DMS114 treated with DMSO at 0.1 percent for 48 hours (cell line): ENCODE measurements at regions not wholly inside any gene's neighbourhood (a gene's known extent, or its start where the extent isn't known, plus 50 kb on each side); places are given as distances from the start of the nearest gene placed in this dataset.

Source experiments
- DNase-seq: peaks from one replicate; lab custom pipeline; 2025; ENCODE audit not compliant: unreplicated experiment; lab: John Stamatoyannopoulos, UW

DNA sequence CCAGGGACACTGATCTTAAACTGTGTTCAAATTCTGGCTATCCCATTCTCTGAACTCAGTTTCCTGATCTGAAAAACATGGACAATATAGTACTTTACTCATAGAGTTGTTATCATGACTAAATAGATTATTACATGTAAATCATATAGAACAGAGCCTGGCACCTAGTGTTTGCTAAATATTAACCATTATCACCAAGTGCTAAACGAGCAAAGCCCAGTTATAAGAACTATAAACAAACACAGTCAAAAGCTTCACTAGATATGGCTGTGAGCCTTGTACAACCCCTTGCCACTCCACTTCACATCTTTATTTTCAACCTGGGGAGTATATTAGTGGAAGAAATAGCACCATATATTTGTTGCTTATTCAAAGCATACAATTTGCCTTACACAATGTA lies 338.9 kb upstream of the CADM1 start:
- no peak for DNase-seq

DNA sequence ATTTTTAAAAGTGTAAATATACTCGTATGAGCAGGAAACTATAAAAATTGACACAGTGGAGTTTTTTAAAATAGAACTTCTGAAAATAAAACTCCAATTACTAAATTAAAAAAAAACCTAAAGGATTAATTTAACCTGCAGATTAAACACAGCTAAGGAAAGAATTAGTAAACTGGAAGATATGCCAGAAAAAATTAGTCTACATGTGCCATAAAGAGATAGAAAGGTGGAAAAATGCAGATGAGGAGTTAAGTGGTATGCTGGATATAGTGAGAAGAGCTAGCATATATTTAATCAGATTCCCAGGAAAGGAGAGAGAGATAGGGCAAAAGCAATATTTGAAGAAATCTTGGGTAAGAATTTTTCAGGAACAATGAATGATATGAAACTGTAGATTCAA lies 315.8 kb upstream of the CADM1 start:
- DNase-seq: no peak

DNA sequence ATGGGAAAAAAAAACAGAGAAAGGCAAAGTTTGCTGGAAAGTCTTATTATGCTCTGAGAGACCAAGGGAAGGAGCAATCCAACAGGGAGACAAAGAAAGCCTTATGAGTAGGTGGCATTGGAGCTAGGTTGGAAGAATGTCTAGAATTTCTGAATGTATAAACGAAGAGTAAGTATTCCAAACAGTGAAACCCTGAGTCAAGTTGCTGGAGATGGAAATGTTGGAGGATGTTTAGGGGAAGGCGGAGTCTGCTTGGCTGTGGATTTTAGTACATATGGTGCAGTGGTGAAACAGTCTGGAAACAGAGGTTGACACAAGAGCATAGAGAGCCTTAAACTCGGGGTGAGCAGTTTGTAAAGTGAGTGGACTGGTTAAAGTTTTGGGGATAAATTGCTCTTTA lies 314.8 kb upstream of the CADM1 start:
- no peak for DNase-seq

DNA sequence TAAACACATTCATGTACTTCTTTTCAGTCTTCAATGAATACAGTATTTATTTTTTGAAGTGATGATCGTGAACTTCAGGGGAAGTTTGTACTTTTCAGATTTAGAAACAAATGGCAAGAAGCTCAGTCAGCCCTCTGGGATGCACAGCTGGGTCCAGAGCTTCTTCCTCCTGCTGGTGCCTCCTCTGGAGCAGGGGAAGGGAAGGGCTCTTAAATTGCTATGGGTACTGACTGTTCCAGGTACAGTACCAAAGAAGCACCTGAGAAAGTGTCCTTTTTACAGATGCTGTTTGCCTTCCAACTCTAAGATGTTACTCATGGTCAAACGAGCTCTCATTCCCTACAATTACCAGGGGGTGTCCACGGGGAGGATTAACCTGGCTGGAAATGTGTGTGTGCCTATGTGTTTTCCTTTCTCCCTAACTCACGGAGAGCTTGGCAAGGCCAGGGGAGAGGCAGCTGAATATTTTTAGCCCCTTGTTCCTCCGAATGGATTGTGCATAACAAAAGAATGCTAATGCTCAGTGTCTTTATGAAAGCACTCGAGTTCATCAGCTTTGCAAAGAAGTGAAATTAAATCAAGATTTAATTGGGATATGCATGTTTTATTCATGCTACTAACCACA lies 313.7 kb upstream of the CADM1 start:
- DNase-seq: no peak

DNA sequence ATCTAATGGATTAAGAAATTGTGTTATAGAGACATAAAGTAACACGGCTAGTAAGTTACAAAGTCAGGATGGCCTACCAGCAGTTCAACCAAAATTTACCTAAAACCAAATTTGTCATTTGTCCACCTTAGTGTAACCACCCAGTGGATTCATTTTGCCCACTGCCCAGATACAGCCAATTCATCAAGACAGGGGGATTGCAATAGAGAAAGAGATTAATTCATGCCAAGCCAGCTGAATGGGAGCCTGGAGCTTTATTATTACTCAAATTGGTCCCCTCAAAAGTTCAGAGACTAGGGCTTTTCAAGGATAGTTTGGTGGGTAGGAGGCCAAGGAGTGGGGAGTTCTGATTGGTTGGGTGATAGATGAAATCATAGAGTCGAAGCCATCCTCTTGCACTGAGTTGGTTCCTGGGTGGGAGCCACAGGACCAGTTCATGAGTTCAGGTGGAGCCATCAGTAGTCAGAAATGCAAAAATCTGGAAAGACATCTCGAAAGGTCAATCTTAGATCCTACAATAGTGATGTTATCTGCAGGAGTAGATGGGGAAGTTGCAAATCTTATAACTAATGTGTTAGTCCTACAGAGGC lies 304.2 kb upstream of the CADM1 start:
- no peak for DNase-seq

DNA sequence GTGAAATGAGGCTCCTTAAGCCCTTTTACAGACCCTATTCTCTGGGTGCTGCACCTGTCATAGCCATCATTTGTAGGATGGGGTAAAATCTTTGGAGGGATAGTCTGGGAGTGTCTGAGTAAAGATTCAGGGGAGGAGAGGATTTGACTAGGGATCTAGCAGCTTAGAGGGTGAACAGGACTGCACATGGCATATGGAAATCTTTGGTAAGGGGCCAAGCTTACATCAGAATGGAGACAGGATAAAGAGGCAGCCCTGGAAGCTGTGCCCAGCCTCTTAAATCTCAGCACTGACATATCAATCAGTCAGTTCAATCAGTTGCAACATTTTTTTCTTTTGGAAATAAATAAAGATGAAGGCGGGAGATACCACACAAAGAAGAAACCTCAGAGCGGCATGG lies 301.8 kb upstream of the CADM1 start:
- DNase-seq: no peak

DNA sequence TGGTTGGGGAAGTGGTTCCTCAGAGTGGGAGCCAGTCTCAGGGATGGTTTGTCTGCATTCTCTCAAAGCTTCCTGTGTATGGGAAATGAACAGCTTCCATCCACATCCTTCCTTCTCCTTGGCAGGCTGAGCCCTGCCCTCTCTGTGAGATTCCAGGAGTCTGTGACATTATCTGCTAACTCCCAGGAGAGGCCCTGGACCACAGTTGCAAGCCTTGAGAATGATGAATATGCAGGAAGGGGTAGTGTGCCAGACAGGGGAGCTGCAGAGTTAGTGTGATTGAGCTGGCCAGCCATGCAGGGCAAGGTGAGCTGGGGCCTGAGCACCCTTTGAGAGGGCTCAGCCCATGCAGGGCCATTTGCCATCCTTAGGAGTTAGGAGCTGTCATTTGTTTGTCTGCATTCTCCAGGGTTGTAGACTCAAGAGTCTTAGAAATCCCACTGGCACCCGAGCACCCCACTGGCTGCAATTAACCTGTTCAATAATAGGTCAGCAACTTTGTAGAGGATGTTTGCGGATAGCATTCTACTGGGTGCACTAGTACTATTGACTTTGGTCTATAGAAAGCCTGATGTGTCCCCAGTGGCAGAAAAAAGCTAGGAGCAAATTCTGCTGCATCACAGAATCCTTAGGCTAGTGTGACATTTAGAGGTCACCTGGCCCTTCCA lies 299.0 kb upstream of the CADM1 start:
- no peak for DNase-seq

DNA sequence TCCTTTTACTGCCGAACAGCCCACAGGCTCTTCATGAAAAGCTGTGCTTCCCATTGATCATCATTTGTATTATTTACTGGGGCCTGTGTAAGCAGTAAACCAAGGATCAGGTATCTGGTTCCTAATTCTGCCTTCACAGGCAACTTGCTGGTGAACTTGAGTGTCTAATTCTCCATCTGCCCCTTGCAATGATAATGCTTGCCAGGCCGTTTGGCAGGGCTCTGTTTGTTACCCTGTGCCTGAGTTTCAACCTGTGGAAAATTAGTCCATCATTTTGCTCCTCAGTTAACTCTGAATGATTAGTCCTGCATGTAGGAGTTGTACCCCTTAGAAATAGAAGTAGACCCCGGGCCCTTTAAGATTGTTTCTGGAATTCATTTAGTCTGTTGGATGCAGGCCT lies 298.4 kb upstream of the CADM1 start:
- DNase-seq: no peak

DNA sequence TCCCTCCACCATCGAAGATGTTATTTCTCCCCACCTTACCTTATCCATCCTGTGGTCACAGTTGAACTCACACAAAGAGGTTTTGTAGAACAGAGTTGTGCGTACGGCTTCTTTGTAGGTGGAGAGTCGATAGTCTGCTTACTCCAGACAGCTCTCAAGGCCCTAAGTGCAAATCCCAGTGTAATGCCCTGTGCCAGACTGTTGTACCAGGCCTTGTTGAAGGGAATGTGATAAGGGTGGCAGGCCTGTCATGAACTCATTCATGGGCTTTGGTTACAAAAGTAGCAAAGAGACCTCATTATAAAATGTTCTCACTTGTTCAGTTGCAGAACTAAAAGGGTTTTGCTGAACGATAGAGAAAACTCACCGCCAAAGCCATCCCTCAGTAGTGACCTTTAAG lies 288.7 kb upstream of the CADM1 start:
- no peak for DNase-seq

DNA sequence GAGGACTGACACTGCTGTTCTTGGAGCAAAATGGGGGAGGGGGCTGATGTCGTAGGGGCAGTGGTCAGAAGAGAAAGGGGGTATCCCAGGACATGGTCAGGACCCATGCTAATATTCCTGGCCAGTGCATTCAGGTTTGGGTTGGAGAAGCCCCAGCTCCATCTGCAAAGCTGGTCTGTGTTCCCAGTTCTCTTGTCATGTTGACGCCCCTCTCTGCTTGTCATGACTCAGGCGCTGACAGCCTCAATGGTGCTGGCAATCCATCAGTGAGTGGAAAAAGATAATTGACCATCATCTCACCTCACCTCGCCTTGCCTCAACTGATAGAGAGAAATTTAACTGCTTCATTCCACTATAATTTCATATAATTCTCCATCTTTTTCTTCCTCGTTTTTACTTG lies 283.1 kb upstream of the CADM1 start:
- no peak for DNase-seq

DNA sequence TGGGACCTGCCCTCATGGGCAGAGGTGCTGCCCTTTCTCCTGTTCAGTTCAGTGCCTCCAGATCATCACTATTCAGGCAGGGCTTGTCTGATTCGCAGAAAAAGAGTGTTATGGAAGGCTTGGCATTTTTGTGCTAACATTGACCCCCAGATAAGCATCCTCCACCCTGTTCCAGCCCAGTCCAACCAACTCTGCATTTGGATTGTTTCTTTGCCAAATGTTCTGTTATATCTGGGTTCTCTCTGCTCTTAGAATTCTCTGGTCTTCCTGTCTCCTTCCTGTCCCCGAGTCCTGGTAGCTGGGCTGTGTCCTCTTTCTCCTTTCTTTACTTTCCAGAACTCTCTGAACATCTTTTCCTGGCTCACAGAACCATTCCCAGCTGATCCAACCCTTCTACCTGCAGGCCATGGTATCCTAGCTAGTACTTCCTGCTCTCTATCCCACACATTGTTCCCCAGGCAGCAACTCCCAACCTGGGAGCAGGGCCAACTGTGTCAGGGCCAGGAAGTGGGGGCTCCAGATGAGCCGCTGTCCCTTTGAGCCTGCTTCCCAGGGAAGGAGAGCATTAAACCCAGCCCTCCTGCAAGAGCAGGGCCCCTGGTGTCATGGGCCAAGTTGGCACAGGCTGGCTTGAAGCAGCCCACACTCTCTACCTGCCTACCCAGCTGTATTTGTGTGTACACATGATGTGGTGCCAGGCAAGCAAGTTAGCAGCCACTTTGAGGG lies 280.7 kb upstream of the CADM1 start:
- DNase-seq: no peak

DNA sequence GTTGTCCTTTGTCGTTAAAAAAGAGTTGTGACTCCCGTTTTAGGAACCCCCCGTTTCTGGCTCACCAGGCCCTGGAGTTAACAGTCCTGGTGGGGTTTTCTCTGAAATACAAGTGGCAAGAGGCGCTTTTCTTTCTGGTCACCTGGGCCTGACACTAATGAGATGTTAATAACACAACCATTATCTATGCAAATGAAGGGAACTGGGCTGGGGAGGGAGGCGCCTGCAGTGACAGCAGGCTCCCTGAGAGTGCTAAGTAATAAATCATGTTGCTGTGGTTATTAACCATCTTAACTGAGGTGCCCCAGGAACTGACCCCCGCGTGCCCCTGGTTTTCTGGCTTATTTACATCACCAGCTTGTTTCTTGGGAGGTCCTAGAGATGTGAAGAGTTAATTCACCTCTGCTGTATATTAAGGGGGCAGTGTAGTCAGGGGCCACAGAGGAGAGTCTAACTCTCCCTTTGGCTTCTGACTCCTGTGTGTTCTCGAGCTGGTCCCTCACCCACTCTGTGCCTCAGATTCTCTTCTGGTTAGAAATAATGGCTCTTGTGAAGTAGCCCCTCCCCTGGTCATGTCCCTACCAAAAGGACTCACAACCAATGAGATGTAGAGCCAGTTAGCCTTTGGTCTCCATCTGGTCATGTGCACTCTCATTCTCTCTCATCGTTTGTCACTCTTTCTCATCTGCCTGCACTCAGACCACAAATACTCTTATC lies 276.6 kb upstream of the CADM1 start:
- no peak for DNase-seq

DNA sequence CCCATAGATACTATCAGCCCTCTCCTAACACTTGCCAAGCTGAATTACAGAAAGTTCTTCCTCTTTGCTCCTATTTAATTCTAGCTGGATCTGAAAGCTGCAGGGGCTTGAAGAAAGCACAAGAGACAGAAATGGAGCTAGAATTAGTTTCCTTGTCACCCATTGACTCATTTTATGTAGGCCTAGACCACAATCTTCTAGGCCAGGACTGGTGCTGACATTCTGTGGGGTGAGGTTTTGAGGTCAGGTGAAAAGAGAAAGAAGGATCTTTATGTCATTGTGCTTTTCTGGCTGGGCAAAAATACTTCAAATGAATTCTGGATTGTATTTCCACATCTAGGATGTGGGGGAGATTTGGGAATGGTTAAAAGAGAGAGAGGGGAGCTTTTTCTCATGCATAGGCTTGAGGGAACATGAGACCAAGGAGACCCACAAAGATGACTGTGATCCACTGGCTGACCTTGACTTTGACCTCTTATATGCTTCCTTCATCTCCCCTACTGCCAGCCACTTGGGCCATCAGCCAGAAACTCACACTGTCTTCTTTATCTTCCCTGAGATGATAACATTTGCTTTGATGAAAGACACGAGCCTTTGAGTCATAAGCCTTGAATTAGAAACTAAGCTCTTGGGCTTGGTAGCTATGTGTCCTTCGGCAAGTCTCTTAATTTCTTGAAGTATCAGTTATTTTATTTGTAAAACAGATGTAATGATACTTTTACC lies 274.9 kb upstream of the CADM1 start:
- no peak for DNase-seq

DNA sequence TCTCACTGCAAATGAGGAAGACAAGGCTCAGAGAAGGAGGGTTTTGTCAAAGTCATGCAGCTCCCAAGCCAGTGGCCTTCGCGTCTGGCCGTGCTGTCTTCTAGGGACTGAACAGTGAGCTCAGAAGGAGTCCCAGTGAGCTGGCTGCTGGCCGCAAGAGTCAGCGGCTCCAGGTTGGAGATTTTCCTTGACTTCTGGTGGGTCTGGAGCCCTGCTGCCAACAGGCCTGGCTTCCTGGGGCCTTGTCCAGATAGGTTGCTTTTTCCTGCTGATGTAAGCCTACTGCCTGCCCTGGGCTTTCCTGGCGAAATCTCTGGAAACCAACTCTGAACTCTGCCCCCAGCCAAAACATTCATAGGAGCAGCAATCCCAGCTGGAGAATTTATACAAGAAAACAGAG lies 272.7 kb upstream of the CADM1 start:
- no peak for DNase-seq

DNA sequence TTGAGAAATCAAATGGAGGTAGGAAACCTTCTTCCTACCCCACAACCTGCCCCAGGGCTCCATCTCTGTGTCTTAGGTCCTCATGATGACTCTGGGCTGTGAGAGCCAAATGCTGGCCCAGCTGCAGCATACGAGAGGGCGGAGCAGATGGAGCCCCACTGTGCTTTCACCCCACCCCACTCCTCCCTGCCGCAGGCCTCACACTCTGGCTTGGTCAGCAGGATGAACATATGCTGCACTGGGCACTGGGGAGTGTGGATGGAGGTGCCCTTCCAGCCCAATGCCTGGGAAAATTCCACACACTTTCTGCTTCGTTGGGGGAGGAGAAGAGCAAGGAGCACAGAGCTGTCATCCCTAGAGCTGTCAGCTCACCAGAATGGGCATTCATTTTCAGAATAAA lies 271.6 kb upstream of the CADM1 start:
- DNase-seq: no peak

DNA sequence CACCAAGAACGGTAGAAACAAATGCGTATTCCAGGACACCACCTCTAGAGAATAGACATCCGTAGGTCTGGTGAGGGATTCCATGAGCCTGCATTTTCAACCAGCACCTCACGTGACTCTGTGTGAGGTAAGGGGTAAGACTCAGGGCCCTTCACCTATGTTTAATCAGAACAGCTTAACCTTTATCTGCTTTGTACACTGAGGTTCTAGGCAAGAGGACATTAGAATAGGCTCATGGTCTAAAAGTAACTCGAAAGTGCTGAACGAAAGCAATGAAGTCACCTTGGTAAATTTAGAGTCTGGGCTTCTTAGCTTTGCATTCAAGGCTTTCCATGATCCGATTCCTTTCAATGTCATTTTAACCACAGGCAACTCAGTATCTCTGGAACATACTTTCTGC lies 270.5 kb upstream of the CADM1 start:
- DNase-seq: no peak

DNA sequence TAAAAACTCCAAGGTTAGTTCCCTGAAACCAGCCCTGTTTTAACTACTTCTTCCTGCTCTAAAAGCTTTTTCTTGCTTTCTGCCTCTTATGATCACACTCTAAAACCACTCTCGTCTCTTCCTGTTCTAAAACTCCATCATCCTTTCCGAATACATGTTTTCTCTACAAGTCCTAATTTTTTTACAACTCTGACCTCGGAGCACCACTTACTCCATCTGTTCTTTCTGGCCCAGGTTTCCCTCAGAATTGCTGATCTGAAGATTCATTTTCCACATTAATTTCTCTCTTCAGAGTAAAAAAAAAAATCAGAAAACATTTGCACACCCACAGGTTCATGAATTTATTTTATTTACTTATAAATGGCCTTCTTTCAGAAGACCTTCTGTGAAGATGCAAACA lies 265.7 kb upstream of the CADM1 start:
- no peak for DNase-seq

DNA sequence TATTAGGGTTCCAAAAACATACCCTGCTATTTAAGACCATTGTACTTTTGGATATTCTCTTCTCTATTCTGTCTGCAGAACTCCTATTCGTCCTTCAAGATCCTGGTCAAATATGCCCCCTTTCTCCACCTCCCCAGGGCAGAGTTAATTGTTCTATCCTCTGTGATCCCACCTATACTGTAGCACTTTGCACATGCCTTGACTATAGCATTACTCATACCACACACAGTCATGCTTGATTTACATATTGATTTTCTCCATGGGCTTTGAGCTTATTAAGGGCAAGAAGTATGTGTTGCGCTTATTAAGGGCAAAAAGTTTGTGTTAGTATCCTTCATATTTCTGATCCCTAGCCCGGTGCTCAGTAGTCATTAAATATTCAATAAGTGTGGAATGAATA lies 263.7 kb upstream of the CADM1 start:
- DNase-seq: no peak

DNA sequence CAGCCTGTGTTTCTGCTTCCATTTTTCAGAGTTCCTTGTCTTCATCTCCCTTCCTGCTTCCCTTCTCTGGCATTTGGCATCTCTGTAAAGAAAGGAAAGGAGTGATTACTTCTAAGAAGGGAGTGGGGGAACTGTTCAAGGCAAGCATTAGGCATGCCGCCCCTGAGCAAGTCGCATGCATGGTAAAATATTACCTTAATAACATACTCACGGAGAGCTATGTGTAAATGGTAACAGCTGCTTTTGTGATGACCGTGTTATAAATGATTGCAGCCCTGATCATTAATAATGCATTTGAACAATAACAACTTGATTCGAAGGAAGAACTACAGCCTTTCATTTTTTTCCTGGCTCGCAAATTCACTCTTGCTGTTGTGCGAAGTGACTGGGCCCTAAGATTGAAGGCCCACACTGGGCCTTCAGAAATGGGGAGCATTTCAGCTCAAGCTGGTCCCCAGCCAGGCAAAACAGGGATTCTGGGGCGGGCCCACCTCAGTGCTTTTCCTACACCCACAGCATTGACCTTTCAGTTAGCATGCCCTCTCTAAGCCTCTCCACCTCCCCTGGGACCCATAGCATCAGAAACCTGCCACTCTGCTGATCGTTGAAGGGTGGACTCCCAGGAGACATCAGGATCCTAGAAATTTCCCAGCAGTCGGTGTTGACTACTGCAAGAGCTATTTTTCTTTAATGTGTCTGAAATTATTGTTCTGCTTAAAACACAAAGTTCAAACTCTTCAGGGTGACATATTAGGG lies 263.0 kb upstream of the CADM1 start:
- DNase-seq: no peak

DNA sequence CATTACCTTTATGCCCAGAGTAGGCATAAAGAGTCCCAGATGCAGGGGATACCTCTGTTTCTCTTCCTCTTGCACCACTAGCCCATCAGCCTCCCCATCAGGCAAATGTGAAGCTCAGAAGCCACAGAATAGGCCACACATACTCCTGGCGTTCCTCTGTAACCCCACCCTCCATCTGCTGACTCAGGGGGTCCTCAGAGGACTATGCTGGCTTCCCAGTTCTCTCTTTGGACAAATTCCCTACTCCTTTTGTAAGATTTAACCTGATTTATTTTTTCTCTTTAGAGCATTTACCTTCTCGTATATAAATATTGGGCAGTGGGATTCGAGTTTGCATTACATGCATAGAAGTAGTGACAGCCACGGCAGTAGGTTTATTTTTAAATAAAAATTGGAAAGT lies 262.3 kb upstream of the CADM1 start:
- DNase-seq: no peak
